IMR-90 (cell line): ENCODE measurements at regions not wholly inside any gene's neighbourhood (a gene's known extent, or its start where the extent isn't known, plus 50 kb on each side); places are given as distances from the start of the nearest gene placed in this dataset.

ENCODE experiments used
- ATAC-seq: fragments of 200-7000 bp; cut with Tn5 transposase; 2 replicates; pipeline ENCODE4 v1.9.1; 2020; ENCODE audit warnings: low read depth, mild to moderate bottlenecking, moderate library complexity
- BruUV-seq: library from RNA; stranded (reverse); fragments of 400-500 nt; replicated peaks from 2 replicates; lab custom pipeline; 2021; lab: Mats Ljungman, UMichigan
- CTCF ChIA-PET: fragments of 300-600 bp; formaldehyde crosslinking; extraction: SDS; loops from one replicate; lab custom pipeline; 2021; ENCODE audit warnings: antibody characterized with exemption; lab: Yijun Ruan, JAX
- POLR2A ChIA-PET: fragments of 300-600 bp; sonication (Branson Sonifier 250); formaldehyde crosslinking; loops from one replicate; lab custom pipeline; 2022; ENCODE audit warnings: antibody characterized with exemption; ENCODE audit not compliant: unreplicated experiment; lab: Charles Lee
- DNase-seq: peaks from one replicate; pipeline ENCODE4 v3.0.0; 2013
- H2AFZ ChIP-seq: replicated peaks from 2 replicates; pipeline ENCODE3; 2013; ENCODE audit warnings: low read length, mild to moderate bottlenecking; ENCODE audit not compliant: poor library complexity
- H2AK5ac ChIP-seq: 2 replicates; pipeline ENCODE4 v1.6.1; 2013; ENCODE audit warnings: low read depth, low read length, inconsistent platforms
- H2AK9ac ChIP-seq: replicated peaks from 2 replicates; pipeline ENCODE3; 2013; ENCODE audit warnings: mild to moderate bottlenecking, low read depth, low read length, moderate library complexity; ENCODE audit not compliant: poor library complexity
- H2BK120ac ChIP-seq: 2 replicates; pipeline ENCODE4 v1.6.1; 2013; ENCODE audit warnings: low read depth, low read length, inconsistent platforms
- H2BK15ac ChIP-seq: 3 replicates; pipeline ENCODE4 v1.6.1; 2013; ENCODE audit warnings: low read depth, low read length, inconsistent platforms
- H2BK20ac ChIP-seq: 2 replicates; pipeline ENCODE4 v1.6.1; 2013; ENCODE audit warnings: low read depth, mild to moderate bottlenecking, inconsistent platforms, low read length, moderate library complexity
- H2BK5ac ChIP-seq: 2 replicates; pipeline ENCODE4 v1.6.1; 2013; ENCODE audit warnings: mild to moderate bottlenecking, low read depth, low read length, inconsistent platforms; ENCODE audit not compliant: poor library complexity, severe bottlenecking
- H3K14ac ChIP-seq: replicated peaks from 2 replicates; pipeline ENCODE4 v1.6.1; 2013; ENCODE audit warnings: low read depth, low read length, inconsistent platforms
- H3K18ac ChIP-seq: 2 replicates; pipeline ENCODE4 v1.6.1; 2013; ENCODE audit warnings: low read depth, low read length, control low read depth
- H3K23ac ChIP-seq: 2 replicates; pipeline ENCODE4 v1.6.1; 2013; ENCODE audit warnings: low read depth, low read length, inconsistent platforms
- H3K27ac ChIP-seq: 2 replicates; pipeline ENCODE4 v1.5.1; 2013; ENCODE audit warnings: mild to moderate bottlenecking, control low read depth, low read length; ENCODE audit not compliant: insufficient read depth
- H3K27me3 ChIP-seq: 2 replicates; pipeline ENCODE4 v1.6.1; 2013; ENCODE audit warnings: low read length; ENCODE audit not compliant: control insufficient read depth, insufficient read depth
- H3K36me3 ChIP-seq: 2 replicates; pipeline ENCODE4 v1.6.1; 2013; ENCODE audit warnings: low read length, mixed read lengths; ENCODE audit not compliant: control insufficient read depth, insufficient read depth
- H3K4ac ChIP-seq: 2 replicates; pipeline ENCODE4 v1.6.1; 2013; ENCODE audit warnings: low read depth, low read length, inconsistent platforms
- H3K4me1 ChIP-seq: 2 replicates; pipeline ENCODE4 v1.6.1; 2013; ENCODE audit warnings: low read length, mixed read lengths; ENCODE audit not compliant: control insufficient read depth, insufficient read depth
- H3K4me2 ChIP-seq: 2 replicates; pipeline ENCODE4 v1.6.1; 2013; ENCODE audit warnings: low read depth, mild to moderate bottlenecking, control low read depth, low read length, moderate library complexity
- H3K4me3 ChIP-seq: 2 replicates; pipeline ENCODE4 v1.5.1; 2013; ENCODE audit warnings: low read depth, mild to moderate bottlenecking, control low read depth, low read length, moderate library complexity; ENCODE audit not compliant: insufficient read depth
- H3K56ac ChIP-seq: 2 replicates; pipeline ENCODE4 v1.6.1; 2013; ENCODE audit warnings: low read length, inconsistent platforms; ENCODE audit not compliant: insufficient read depth; ENCODE audit errors: extremely low read depth
- H3K79me1 ChIP-seq, 2 experiments: 2 replicates each; pipeline ENCODE4 v1.6.1; 2013; ENCODE audit warnings: low read length in 2 of 2, inconsistent platforms in 1 of 2, low read depth in 1 of 2
- H3K9ac ChIP-seq: 2 replicates; pipeline ENCODE4 v1.6.1; 2013; ENCODE audit warnings: low read depth, low read length, control low read depth
- H3K9me1 ChIP-seq: 2 replicates; pipeline ENCODE4 v1.6.1; 2013; ENCODE audit warnings: low read length, inconsistent platforms; ENCODE audit not compliant: insufficient read depth
- H3K9me3 ChIP-seq: 2 replicates; pipeline ENCODE4 v1.6.1; 2013; ENCODE audit warnings: low read length; ENCODE audit not compliant: control insufficient read depth, insufficient read depth
- H4K20me1 ChIP-seq: 2 replicates; pipeline ENCODE4 v1.6.1; 2013; ENCODE audit warnings: low read length, inconsistent platforms; ENCODE audit not compliant: insufficient read depth
- H4K5ac ChIP-seq: 2 replicates; pipeline ENCODE4 v1.6.1; 2013; ENCODE audit warnings: mild to moderate bottlenecking, low read depth, low read length, control low read depth
- H4K8ac ChIP-seq, 2 experiments: 2 replicates each; pipeline ENCODE4 v1.6.1; 2013; ENCODE audit warnings: low read depth in 2 of 2, low read length in 2 of 2, control low read depth in 1 of 2, inconsistent platforms in 1 of 2
- H4K91ac ChIP-seq: 2 replicates; pipeline ENCODE4 v1.6.1; 2013; ENCODE audit warnings: low read depth, low read length, inconsistent platforms; ENCODE audit not compliant: insufficient read depth
- ELK1 ChIP-seq: fragments of 150-350 bp; IDR thresholded peaks from 2 replicates; pipeline ENCODE4 v1.6.1; 2016; ENCODE audit warnings: low read depth, mild to moderate bottlenecking, low read length, moderate library complexity, borderline replicate concordance
- WGBS, 2 experiments: methylation state at CpG; one replicate each; pipeline versions ENCODE4 v1.1.5 to v1.1.7; 2013; ENCODE audit warnings: missing lambda C conversion rate in 2 of 2; ENCODE audit not compliant: insufficient read length in 1 of 2; ENCODE audit errors: extremely low coverage in 2 of 2; 5-methylcytosine and 5-hydroxymethylcytosine counted together
- dilution Hi-C: fragments of 300-500 bp; cut with HindIII; formaldehyde crosslinking; loops from one replicate; pipeline ENCODE4 v1.14.3; 2018; ENCODE audit warnings: low sequenced_read_pairs; ENCODE audit not compliant: unreplicated experiment
- in situ Hi-C: fragments of 300-500 bp; cut with MboI; formaldehyde crosslinking; loops from 3 replicates; pipeline ENCODE4 v1.14.3; 2019; ENCODE audit warnings: low sequenced_read_pairs, inconsistent platforms, mixed read lengths
- intact Hi-C: fragments of 100-400 bp; cut with micrococcal nuclease; formaldehyde crosslinking; loops from 2 replicates; pipeline ENCODE4 v1.10.0; 2022

DNA sequence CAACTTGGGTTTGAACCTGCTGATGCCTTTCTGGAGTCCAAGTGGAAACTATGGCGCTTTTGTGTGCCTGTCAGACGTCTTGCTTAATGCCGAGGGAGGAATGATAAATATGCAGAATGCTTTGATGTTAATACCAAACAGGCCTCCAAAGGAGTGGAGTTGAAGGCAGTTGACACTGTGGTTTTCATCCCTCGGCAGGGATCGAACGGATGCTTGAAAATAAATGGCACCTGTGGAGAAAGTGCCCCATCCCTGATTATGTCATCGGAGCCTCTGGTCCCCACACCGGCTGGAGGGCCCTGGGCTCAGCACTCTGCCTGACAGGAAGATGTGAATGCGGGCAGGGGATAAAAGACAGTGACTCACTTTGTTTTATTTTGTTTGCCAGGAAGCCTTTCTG, 148.7 kb upstream of the GPR26 start:
- Histone ChIP-seq H3K4me1 (no peaks in the 10 kb centered on the region), H3K56ac (no peak overlapping the region), H3K9me3 (peaks cover 45% of the 10 kb centered on the region), H4K91ac (no peak overlapping the region), H3K14ac (no peak overlapping the region), H3K9ac (no peak overlapping the region), H3K4ac (no peak overlapping the region), H4K5ac (no peak overlapping the region), H3K4me2 (no peak overlapping the region), H2AK9ac (no peak overlapping the region), H2AFZ (no peak overlapping the region), H3K18ac (no peak overlapping the region), H3K9me1 (no peaks in the 10 kb centered on the region), H3K23ac (no peak overlapping the region), H2BK20ac (no peak overlapping the region), H2BK5ac (no peak overlapping the region), H4K20me1 (no peaks in the 10 kb centered on the region), H3K27ac (no peak overlapping the region), H2AK5ac (no peak overlapping the region), H3K79me1 (no peaks in the 10 kb centered on the region), H4K8ac (no peak overlapping the region), H3K27me3 (no peaks in the 10 kb centered on the region), H2BK120ac (no peak overlapping the region), H3K36me3 (no peaks in the 10 kb centered on the region), H3K4me3 (no peak overlapping the region), H2BK15ac (no peak overlapping the region)
- in situ Hi-C loops, result no loop called here
- ChIA-PET POLR2A (no interaction called here), CTCF (no interaction called here)
- intact Hi-C loops, result no loop called here
- DNase-seq (no peak), ATAC-seq (no peak)
- BruUV-seq, result no TSS peak
- dilution Hi-C loops, result no loop called here
- no peak for TF ChIP-seq ELK1
- whole genome bisulfite sequencing, 2 experiments, result 0% methylated on average over 1 of the region's 9 CpGs; no CpG with 5 or more reads in 1 of the 2 experiments
